CD4-positive, alpha-beta memory T cell (primary cell): ENCODE measurements at regions not wholly inside any gene's neighbourhood (a gene's known extent, or its start where the extent isn't known, plus 50 kb on each side); places are given as distances from the start of the nearest gene placed in this dataset.
A peak's percentile ranks its signal among the peaks of the same experiment; 100 is the strongest.

ENCODE experiments used
- CTCF ChIA-PET: fragments of 350-600 bp; sonication (Branson Sonifier 250); formaldehyde crosslinking; loops from one replicate; lab custom pipeline; 2021; ENCODE audit warnings: inconsistent platforms; ENCODE audit not compliant: partially characterized antibody; lab: Charles Lee
- POLR2A ChIA-PET: fragments of 350-600 bp; sonication (Branson Sonifier 250); formaldehyde crosslinking; loops from one replicate; lab custom pipeline; 2021; ENCODE audit not compliant: partially characterized antibody; lab: Charles Lee
- DNase-seq, 5 donors: peaks; one replicate each; pipeline versions ENCODE4 v3.0.0 to v3.0.0-alpha.2; 2020 to 2022; ENCODE audit warnings: mixed read lengths in 1 of 5
- H3K27ac ChIP-seq: one replicate; pipeline ENCODE4 v1.7.0; 2013; ENCODE audit warnings: low read depth, low read length
- H3K27me3 ChIP-seq: 2 replicates; pipeline ENCODE4 v1.7.0; 2013; ENCODE audit warnings: mild to moderate bottlenecking, low read length, moderate library complexity; ENCODE audit not compliant: insufficient read depth
- H3K36me3 ChIP-seq: 2 replicates; pipeline ENCODE4 v1.7.0; 2013; ENCODE audit warnings: mild to moderate bottlenecking, low read length, moderate library complexity; ENCODE audit not compliant: insufficient read depth
- H3K4me1 ChIP-seq: 2 replicates; pipeline ENCODE4 v1.7.0; 2013; ENCODE audit warnings: mild to moderate bottlenecking, low read length, moderate library complexity; ENCODE audit not compliant: insufficient read depth
- H3K4me3 ChIP-seq, 2 donors: one replicate each; pipeline ENCODE4 v1.7.0; 2013; ENCODE audit warnings: low read length in 2 of 2, mild to moderate bottlenecking in 1 of 2
- H3K9me3 ChIP-seq, 2 donors: one replicate each; pipeline ENCODE4 v1.7.0; 2013; ENCODE audit warnings: low read length in 2 of 2, control low read depth in 1 of 2; ENCODE audit not compliant: control insufficient read depth in 1 of 2
- H3K27ac Mint-ChIP-seq, 7 donors: one replicate each; pipeline ENCODE4 v1.8.0; 2020 to 2021; ENCODE audit warnings: mixed read lengths in 7 of 7, mild to moderate bottlenecking in 6 of 7, inconsistent platforms in 3 of 7, moderate library complexity in 3 of 7
- H3K27me3 Mint-ChIP-seq, 2 donors: one replicate each; pipeline ENCODE4 v1.8.0; 2020 to 2021; ENCODE audit warnings: mixed read lengths in 2 of 2
- H3K36me3 Mint-ChIP-seq, 2 donors: one replicate each; pipeline ENCODE4 v1.8.0; 2020 to 2021; ENCODE audit warnings: mixed read lengths in 2 of 2, inconsistent platforms in 1 of 2, mild to moderate bottlenecking in 1 of 2
- H3K4me1 Mint-ChIP-seq, 4 donors: one replicate each; pipeline ENCODE4 v1.8.0; 2020 to 2021; ENCODE audit warnings: mixed read lengths in 4 of 4, mild to moderate bottlenecking in 1 of 4
- H3K4me3 Mint-ChIP-seq, 8 donors: one replicate each; pipeline ENCODE4 v1.8.0; 2020 to 2021; ENCODE audit warnings: mixed read lengths in 8 of 8, mild to moderate bottlenecking in 7 of 8, moderate library complexity in 6 of 8, inconsistent platforms in 3 of 8
- H3K9me3 Mint-ChIP-seq, 8 donors: one replicate each; pipeline ENCODE4 v1.8.0; 2020 to 2021; ENCODE audit warnings: mixed read lengths in 8 of 8, mild to moderate bottlenecking in 5 of 8, inconsistent platforms in 3 of 8, moderate library complexity in 1 of 8
- intact Hi-C: fragments of 100-400 bp; cut with micrococcal nuclease; formaldehyde crosslinking; loops from one replicate; pipeline ENCODE4 v1.15.1; 2023

- DNase-seq = no peak
- Mint-ChIP-seq H3K4me3 (no peak overlapping the region), H3K27me3 (no peaks in the 10 kb centered on the region), H3K4me1 (no peaks in the 10 kb centered on the region), H3K36me3 (no peaks in the 10 kb centered on the region), H3K27ac (no peak overlapping the region), H3K9me3 (peaks cover 0 to 15% (median 3%) of the 10 kb centered on the region in 8 donors)
- Histone ChIP-seq H3K27ac (no peak overlapping the region), H3K4me1 (no peaks in the 10 kb centered on the region), H3K27me3 (no peaks in the 10 kb centered on the region), H3K9me3 (no peaks in the 10 kb centered on the region), H3K4me3 (no peak overlapping the region), H3K36me3 (no peaks in the 10 kb centered on the region)
- CTCF ChIA-PET = no interaction called here
- intact Hi-C loops = no loop called here
- POLR2A ChIA-PET = no interaction called here
Measured at GRCh38 chrX:81489987-81490386, 288.1 kb downstream of the SH3BGRL start.

DNA sequence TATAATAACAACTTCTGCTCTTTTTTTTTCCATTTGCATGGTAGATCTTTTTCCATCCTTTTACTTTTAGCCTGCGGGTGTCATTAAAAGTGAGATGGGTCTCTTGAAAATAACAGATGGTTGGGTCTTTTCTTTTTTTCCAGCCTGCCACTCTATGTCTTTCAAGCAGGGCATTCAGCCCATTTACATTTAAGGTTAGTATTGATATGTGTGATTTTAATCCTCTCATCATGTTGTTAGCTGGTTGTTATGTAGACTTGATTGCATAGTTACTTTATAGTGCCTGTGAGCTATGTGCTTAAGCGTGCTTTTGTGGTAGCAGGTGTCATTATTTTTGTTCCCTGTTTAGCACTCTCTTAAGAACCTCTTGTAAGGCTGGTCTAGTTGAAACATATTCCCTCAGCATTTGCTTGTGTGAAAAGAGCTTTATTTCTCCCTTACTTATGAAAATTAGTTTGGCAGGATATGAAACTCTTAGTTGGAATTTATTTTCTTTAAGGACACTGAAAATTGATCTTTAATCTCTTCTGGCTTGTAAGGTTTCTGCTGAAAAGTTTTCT lies 326.1 kb downstream of the SH3BGRL start:
- Histone ChIP-seq H3K4me3 (no peak overlapping the region), H3K4me1 (no peaks in the 10 kb centered on the region), H3K36me3 (no peaks in the 10 kb centered on the region), H3K27me3 (no peaks in the 10 kb centered on the region), H3K9me3 (no peaks in the 10 kb centered on the region), H3K27ac (no peak overlapping the region)
- intact Hi-C loops = no loop called here
- H3K36me3 Mint-ChIP-seq = no peaks in the 10 kb centered on the region
- ChIA-PET POLR2A (no interaction called here), CTCF (no interaction called here)
- no peak for DNase-seq
- H3K9me3 Mint-ChIP-seq = peaks cover 0 to 7% (median 0%) of the 10 kb centered on the region in 8 donors
- H3K27ac Mint-ChIP-seq = peak overlapping the region in 1 of 7 donors; percentile 9
- peaks cover 0 to 3% (median 0%) of the 10 kb centered on the region in 4 donors for H3K4me1 Mint-ChIP-seq
- no peaks in the 10 kb centered on the region for H3K27me3 Mint-ChIP-seq
- H3K4me3 Mint-ChIP-seq = no peak overlapping the region

DNA sequence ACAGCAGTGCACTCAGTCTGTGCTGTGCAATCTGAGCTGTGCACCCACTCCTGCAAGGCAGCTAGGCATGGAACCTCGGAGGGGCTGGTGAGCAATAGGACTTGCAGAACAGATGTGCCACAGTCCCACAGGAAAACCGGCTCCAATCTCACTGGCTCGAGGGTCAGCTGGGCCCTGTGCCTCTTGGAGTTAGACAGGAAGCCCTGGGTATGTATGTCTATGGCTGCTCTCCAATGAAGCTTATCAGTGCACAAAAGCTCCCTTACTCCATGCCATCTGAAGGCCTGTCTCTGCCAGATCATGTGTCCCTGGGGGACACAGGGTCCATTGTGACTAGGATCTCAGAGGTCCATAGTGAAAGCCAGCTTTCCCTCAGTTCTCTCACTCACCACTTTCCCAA lies 335.8 kb downstream of the SH3BGRL start:
- Mint-ChIP-seq H3K27me3 (no peaks in the 10 kb centered on the region), H3K9me3 (peaks cover 0 to 8% (median 4%) of the 10 kb centered on the region in 8 donors), H3K36me3 (no peaks in the 10 kb centered on the region), H3K4me1 (no peaks in the 10 kb centered on the region), H3K27ac (no peak overlapping the region), H3K4me3 (no peak overlapping the region)
- intact Hi-C loops = no loop called here
- Histone ChIP-seq H3K4me1 (no peaks in the 10 kb centered on the region), H3K36me3 (no peaks in the 10 kb centered on the region), H3K27me3 (no peaks in the 10 kb centered on the region), H3K9me3 (no peaks in the 10 kb centered on the region), H3K27ac (no peak overlapping the region), H3K4me3 (no peak overlapping the region)
- ChIA-PET POLR2A (no interaction called here), CTCF (no interaction called here)
- DNase-seq = no peak

- intact Hi-C loops = no loop called here
- no peak overlapping the region for H3K4me3 Mint-ChIP-seq
- Histone ChIP-seq H3K4me1 (no peaks in the 10 kb centered on the region), H3K4me3 (no peak overlapping the region), H3K36me3 (no peaks in the 10 kb centered on the region), H3K27ac (no peak overlapping the region), H3K9me3 (no peaks in the 10 kb centered on the region), H3K27me3 (no peaks in the 10 kb centered on the region)
- peaks cover 0 to 28% (median 18%) of the 10 kb centered on the region in 8 donors for H3K9me3 Mint-ChIP-seq
- DNase-seq = no peak
- H3K27me3 Mint-ChIP-seq = no peaks in the 10 kb centered on the region
- H3K27ac Mint-ChIP-seq = no peak overlapping the region
- no peaks in the 10 kb centered on the region for H3K36me3 Mint-ChIP-seq
- no peaks in the 10 kb centered on the region for H3K4me1 Mint-ChIP-seq
- POLR2A ChIA-PET = no interaction called here
- CTCF ChIA-PET = no interaction called here
Measured at GRCh38 chrX:81542255-81542654, 340.4 kb downstream of the SH3BGRL start.

GRCh38 chrX:81556880-81557279 lies 355.0 kb downstream of the SH3BGRL start:
- no peak overlapping the region for H3K27ac Mint-ChIP-seq
- no peaks in the 10 kb centered on the region for H3K4me1 Mint-ChIP-seq
- CTCF ChIA-PET = no interaction called here
- no peak overlapping the region for H3K4me3 Mint-ChIP-seq
- intact Hi-C loops = no loop called here
- no peaks in the 10 kb centered on the region for H3K36me3 ChIP-seq
- H3K9me3 ChIP-seq = no peaks in the 10 kb centered on the region
- H3K36me3 Mint-ChIP-seq = no peaks in the 10 kb centered on the region
- no peaks in the 10 kb centered on the region for H3K27me3 ChIP-seq
- no peaks in the 10 kb centered on the region for H3K4me1 ChIP-seq
- peaks cover 0 to 2% (median 0%) of the 10 kb centered on the region in 8 donors for H3K9me3 Mint-ChIP-seq
- no peak overlapping the region for H3K4me3 ChIP-seq
- POLR2A ChIA-PET = no interaction called here
- no peak for DNase-seq
- no peak overlapping the region for H3K27ac ChIP-seq
- no peaks in the 10 kb centered on the region for H3K27me3 Mint-ChIP-seq

- H3K4me3 Mint-ChIP-seq = no peak overlapping the region
- Histone ChIP-seq H3K4me3 (no peak overlapping the region), H3K9me3 (no peaks in the 10 kb centered on the region), H3K27ac (no peak overlapping the region), H3K36me3 (no peaks in the 10 kb centered on the region), H3K4me1 (no peaks in the 10 kb centered on the region), H3K27me3 (no peaks in the 10 kb centered on the region)
- no peaks in the 10 kb centered on the region for H3K4me1 Mint-ChIP-seq
- no peak for DNase-seq
- CTCF ChIA-PET = no interaction called here
- intact Hi-C loops = no loop called here
- no peaks in the 10 kb centered on the region for H3K36me3 Mint-ChIP-seq
- POLR2A ChIA-PET = no interaction called here
- no peaks in the 10 kb centered on the region for H3K27me3 Mint-ChIP-seq
- no peak overlapping the region for H3K27ac Mint-ChIP-seq
- peaks cover 0 to 2% (median 0%) of the 10 kb centered on the region in 8 donors for H3K9me3 Mint-ChIP-seq
Measured at GRCh38 chrX:81564851-81565250, 362.9 kb downstream of the SH3BGRL start.

DNA sequence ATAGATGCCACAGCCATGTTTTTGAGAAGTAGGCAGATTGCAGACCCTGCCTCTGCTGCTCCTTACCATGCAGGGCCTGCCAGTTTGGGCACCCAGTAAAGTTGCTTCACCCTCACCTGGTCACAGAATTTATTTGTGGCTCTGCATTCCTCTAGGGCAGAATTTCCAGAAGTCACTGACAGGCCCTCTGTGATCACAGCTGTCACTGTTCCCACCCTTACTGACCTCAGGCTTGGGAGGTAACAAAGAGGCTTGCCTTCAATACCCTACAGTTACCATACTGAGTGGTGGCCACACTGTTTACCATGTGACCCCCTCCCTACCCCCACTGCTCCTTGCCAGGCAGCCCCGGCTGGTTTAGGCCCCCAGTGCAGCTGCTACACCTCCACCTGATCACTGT lies 375.1 kb downstream of the SH3BGRL start:
- Histone ChIP-seq H3K27ac (no peak overlapping the region), H3K9me3 (no peaks in the 10 kb centered on the region), H3K27me3 (no peaks in the 10 kb centered on the region), H3K4me1 (no peaks in the 10 kb centered on the region), H3K4me3 (no peak overlapping the region), H3K36me3 (no peaks in the 10 kb centered on the region)
- ChIA-PET POLR2A (no interaction called here), CTCF (no interaction called here)
- H3K4me3 Mint-ChIP-seq = no peak overlapping the region
- peaks cover 0 to 3% (median 0%) of the 10 kb centered on the region in 8 donors for H3K9me3 Mint-ChIP-seq
- H3K4me1 Mint-ChIP-seq = no peaks in the 10 kb centered on the region
- intact Hi-C loops = no loop called here
- no peaks in the 10 kb centered on the region for H3K36me3 Mint-ChIP-seq
- H3K27me3 Mint-ChIP-seq = no peaks in the 10 kb centered on the region
- no peak overlapping the region for H3K27ac Mint-ChIP-seq
- DNase-seq = no peak

DNA sequence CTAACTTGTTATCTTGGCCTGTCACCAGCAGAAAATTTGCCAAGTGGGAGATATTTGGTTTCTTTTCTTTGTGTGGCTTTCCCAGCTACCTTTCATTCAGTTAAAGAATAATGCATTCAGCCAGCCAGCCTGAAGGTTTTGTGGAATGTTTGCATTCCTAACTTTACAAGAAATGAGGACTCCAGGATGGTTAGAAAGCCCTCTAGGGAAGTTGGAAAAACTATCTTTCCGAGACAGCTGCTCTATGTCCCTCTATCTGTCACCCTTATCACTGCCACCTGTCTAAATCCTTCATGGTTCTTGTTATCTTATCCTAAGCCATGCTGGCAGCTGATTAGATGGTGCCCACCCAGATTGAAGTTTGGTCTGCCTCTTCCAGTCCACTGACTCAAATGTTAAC lies 384.2 kb downstream of the SH3BGRL start:
- Histone ChIP-seq H3K4me3 (no peak overlapping the region), H3K27me3 (no peaks in the 10 kb centered on the region), H3K27ac (no peak overlapping the region), H3K9me3 (no peaks in the 10 kb centered on the region), H3K36me3 (no peaks in the 10 kb centered on the region), H3K4me1 (no peaks in the 10 kb centered on the region)
- ChIA-PET CTCF (no interaction called here), POLR2A (no interaction called here)
- Mint-ChIP-seq H3K36me3 (no peaks in the 10 kb centered on the region), H3K9me3 (no peaks in the 10 kb centered on the region), H3K27me3 (no peaks in the 10 kb centered on the region), H3K4me3 (no peak overlapping the region), H3K4me1 (no peaks in the 10 kb centered on the region), H3K27ac (no peak overlapping the region)
- DNase-seq = no peak
- intact Hi-C loops = no loop called here
